GM19240 (cell line): ENCODE measurements at regions not wholly inside any gene's neighbourhood (a gene's known extent, or its start where the extent isn't known, plus 50 kb on each side); places are given as distances from the start of the nearest gene placed in this dataset.

Source experiments
- DNase-seq: peaks from one replicate; pipeline ENCODE4 v3.0.0; 2011; ENCODE audit warnings: low spot score; ENCODE audit not compliant: insufficient read length

GRCh38 chrX:26387906-26388305 is 171.9 kb downstream of the MAGEB5 start:
- no peak for DNase-seq

DNA sequence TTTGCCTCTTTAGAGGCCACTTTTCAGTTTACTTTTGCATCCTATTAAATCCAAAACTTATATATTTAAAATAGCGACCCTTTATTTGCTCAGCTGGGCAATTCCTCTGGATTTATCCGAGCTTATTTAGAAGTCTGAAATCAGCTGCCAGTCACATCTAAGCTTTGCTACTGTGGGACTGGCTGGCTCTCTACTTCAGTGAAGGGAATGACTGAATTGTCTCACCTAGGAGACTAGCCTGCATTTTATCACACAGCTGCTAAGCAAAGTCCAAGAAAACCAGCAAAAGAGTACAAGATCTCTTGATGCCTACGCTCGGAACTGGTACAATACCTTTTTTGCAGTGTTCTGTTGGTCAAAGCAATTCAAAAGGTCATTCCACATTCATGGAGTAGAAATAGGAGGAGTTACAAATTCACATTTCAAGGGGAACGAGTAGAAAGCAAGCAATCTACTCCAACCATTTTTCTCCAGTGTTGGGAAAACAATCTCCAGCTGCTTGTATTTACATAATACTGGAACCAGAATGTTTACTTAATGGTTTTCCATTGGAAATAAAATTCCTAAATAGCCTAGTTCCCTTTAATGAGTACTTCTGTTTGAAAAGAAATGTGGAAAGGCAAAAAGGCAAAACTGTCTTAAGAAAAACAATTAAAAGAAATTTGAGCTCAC is 160.2 kb downstream of the MAGEB5 start:
- DNase-seq = no peak

- DNase-seq = no peak
Measured at GRCh38 chrX:26375346-26375745, 159.4 kb downstream of the MAGEB5 start.

DNA sequence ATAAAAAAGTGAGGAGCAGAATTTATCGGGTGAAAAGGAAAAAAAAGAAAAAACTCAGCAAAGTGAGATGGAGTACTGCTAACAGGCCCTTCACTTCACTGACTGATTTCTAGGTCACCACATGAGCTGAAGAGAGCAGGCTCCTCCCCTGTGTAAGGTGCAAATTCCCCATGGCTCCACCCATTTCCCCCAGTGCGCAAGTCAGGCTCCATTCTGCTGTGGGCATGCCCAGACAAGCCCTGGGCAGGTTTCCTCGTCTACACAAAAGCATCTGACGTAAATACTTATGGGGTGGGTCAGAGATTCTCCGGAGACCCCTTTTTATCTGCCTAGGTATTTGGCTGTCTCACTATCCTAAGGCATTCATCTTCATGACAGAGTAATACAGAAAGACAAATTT is 157.9 kb downstream of the MAGEB5 start:
- no peak for DNase-seq

DNA sequence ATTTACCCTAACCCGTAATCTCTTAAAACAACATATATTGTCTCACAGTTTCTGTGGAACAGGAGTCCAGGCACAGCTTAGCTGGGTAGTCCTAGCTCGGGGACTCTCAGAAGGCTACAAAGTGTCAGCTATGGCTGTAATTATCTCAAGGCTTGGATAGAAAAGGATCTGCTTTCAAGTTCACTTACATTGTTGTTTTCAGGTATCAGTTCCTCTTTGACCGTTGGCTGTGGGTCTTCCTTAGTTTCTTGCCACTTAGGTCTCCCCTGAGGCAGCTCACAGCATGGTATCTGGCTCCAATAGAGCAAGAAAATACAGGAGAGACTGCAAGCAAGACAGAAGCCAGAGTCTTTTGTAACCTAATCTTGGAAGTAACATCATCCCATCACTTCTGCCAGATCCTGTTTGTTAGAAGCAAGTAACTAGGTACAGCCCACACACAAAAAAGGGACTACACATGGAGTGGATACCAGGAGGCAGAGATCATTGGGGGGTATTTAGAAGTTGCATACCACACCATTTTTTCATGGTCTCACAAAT is 137.0 kb downstream of the MAGEB5 start:
- DNase-seq = no peak

DNA sequence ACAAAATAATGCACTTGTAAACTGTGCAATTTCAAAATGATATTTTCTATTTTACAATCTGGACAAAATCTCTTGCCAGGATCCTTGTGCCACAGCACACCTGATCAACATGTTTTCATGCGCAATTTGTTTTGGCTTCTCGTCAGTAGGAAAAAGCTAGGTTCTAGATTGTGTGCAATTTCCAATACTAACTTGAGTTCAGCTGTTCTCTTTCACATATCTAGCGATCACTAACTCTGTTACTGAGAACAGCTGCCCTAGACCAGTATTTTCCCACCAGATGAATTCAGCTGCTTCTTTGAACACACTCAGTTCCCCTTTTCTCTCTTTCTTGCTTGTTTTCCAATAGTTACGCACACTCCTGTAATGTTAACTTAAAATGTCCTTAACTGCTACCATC is 131.2 kb downstream of the MAGEB5 start:
- no peak for DNase-seq

DNA sequence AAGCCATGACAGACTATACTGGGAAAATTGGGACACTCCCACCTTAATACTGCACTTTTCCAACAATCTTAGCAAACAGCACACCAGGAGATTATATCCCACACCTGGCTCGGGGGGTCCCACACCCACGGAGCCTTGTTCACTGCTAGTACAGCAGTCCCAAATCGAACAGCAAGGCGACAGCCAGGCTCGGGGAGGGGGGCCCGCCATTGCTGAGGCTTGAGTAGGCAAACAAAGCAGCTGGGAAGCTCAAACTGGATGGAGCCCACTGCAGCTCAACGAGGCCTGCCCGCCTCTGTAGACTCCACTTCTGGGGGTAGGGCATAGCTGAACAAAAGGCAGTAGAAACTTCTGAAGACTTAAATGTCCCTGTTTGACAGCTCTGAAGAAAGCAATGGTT is 118.3 kb downstream of the MAGEB5 start:
- DNase-seq = no peak

DNA sequence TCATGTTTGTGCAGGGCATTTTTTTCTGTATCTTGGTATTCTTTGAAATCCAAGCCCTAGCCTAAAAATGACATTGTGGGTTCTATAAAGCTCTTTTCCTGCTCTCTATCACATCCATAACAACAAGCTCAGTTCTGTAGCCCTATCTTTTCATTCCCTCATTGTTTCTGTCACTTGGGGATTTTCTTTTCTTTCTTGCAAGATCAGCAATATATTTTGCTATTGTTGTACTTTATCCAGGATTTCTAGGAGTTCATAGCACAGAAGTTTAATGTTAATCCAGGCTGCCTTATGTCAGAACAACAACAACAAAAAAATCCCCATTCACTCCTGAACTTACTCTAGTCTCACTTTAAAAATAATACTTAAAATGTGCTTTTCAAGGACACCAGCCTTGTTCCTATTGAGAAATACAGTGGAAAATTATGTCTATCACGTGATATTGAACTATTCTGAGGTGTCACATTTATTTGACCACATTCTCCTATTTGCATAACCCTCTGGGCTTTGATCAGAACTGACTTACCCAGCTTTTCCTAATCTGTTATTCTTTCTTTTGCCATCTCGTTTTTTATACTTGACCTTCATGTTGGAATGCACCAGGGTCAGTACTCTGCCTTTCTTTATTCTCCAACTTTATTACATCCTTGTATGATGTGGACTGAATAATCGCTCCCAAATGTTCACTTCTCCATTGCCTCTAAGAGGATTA is 112.8 kb downstream of the MAGEB5 start:
- no peak for DNase-seq

- no peak for DNase-seq
Measured at GRCh38 chrX:26309262-26309661, 93.3 kb downstream of the MAGEB5 start.

DNA sequence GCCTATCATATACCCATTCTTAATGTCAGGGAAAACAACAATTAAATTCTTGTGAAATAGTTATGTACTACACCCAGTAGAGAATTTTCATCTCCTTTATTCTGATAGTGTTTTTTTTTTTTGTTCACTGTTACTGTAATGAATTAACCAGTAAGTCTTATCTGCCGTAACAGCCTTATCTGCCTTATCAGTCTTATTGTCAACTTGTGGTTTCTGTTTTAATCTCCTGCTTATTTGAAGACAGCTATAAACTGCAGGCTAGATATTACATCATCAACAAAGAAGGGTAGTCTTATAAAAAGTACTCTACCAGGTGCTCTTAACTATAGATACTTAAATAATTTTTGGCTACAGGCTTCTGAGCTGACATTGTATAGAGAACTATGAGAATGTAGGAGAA is 79.5 kb downstream of the MAGEB5 start:
- DNase-seq = no peak

DNA sequence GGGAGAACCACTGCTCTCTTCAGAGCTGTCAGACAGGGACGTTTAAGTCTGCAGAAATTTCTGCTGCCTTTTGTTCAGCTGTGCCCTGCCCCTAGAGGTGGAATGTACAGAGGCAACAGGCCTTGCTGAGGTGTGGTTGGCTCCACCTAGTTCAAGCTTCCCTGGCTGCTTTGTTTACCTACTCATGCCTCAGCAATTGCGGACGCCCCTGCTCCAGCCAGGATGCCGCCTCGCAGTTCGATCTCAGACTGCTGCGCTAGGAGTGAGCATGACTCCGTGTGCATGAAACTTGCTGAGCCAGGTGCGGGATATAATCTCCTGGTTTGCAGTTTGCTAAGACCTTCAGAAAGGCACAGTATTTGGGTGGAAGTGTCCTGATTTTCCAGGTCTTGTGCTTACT is 70.9 kb downstream of the MAGEB5 start:
- DNase-seq = no peak
